H9 (cell line): ENCODE measurements at regions not wholly inside any gene's neighbourhood (a gene's known extent, or its start where the extent isn't known, plus 50 kb on each side); places are given as distances from the start of the nearest gene placed in this dataset.

ENCODE experiments used
- DNase-seq: peaks from one replicate; pipeline ENCODE4 v3.0.0-alpha.2; 2017
- H2AFZ ChIP-seq: one replicate; pipeline ENCODE4 v1.6.1; 2013; ENCODE audit warnings: mild to moderate bottlenecking, low read length, control low read depth, moderate library complexity
- H2AK5ac ChIP-seq: 2 replicates; pipeline ENCODE4 v1.6.1; 2013; ENCODE audit warnings: low read length, control low read depth, mixed read lengths; ENCODE audit not compliant: insufficient read length
- H2BK120ac ChIP-seq: one replicate; pipeline ENCODE4 v1.6.1; 2013; ENCODE audit warnings: low read depth, mild to moderate bottlenecking, low read length, control low read depth, inconsistent platforms; ENCODE audit not compliant: poor library complexity, severe bottlenecking
- H2BK12ac ChIP-seq: 2 replicates; pipeline ENCODE4 v1.6.1; 2013; ENCODE audit warnings: low read length, control low read depth, mixed read lengths, low read depth; ENCODE audit not compliant: insufficient read length
- H2BK15ac ChIP-seq: 2 replicates; pipeline ENCODE4 v1.6.1; 2013; ENCODE audit warnings: low read depth, low read length, control low read depth
- H2BK20ac ChIP-seq: one replicate; pipeline ENCODE4 v1.6.1; 2013; ENCODE audit warnings: low read depth, mild to moderate bottlenecking, low read length, control low read depth, inconsistent platforms; ENCODE audit not compliant: poor library complexity, severe bottlenecking
- H2BK5ac ChIP-seq: 2 replicates; pipeline ENCODE4 v1.6.1; 2013; ENCODE audit warnings: low read length, control low read depth, mixed read lengths; ENCODE audit not compliant: insufficient read length
- H3K14ac ChIP-seq: 2 replicates; pipeline ENCODE4 v1.6.1; 2013; ENCODE audit warnings: low read length, control low read depth; ENCODE audit not compliant: insufficient read depth
- H3K18ac ChIP-seq: 2 replicates; pipeline ENCODE4 v1.6.1; 2013; ENCODE audit warnings: low read depth, mild to moderate bottlenecking, mixed read lengths, low read length, control low read depth; ENCODE audit not compliant: insufficient read length
- H3K23ac ChIP-seq: 2 replicates; pipeline ENCODE4 v1.6.1; 2013; ENCODE audit warnings: low read length, control low read depth, mixed read lengths, low read depth; ENCODE audit not compliant: insufficient read length
- H3K23me2 ChIP-seq: 2 replicates; pipeline ENCODE4 v1.6.1; 2013; ENCODE audit warnings: low read depth, mild to moderate bottlenecking, mixed read lengths, low read length, control low read depth; ENCODE audit not compliant: insufficient read length, poor library complexity, severe bottlenecking
- H3K27ac ChIP-seq: 2 replicates; pipeline ENCODE4 v1.5.1; 2013; ENCODE audit warnings: low read length, control low read depth, mixed read lengths, low read depth; ENCODE audit not compliant: insufficient read length
- H3K27me3 ChIP-seq: 2 replicates; pipeline ENCODE4 v1.6.1; 2013; ENCODE audit warnings: low read length, control low read depth, inconsistent platforms; ENCODE audit not compliant: insufficient read depth
- H3K4ac ChIP-seq: 2 replicates; pipeline ENCODE4 v1.6.1; 2013; ENCODE audit warnings: low read depth, mild to moderate bottlenecking, control low read depth, inconsistent platforms, low read length, moderate library complexity
- H3K4me1 ChIP-seq: 2 replicates; pipeline ENCODE4 v1.6.1; 2013; ENCODE audit warnings: low read length, control low read depth, inconsistent platforms; ENCODE audit not compliant: insufficient read depth
- H3K4me2 ChIP-seq: 2 replicates; pipeline ENCODE4 v1.6.1; 2013; ENCODE audit warnings: low read length, control low read depth, mixed read lengths; ENCODE audit not compliant: insufficient read length, insufficient read depth
- H3K56ac ChIP-seq: 2 replicates; pipeline ENCODE4 v1.6.1; 2013; ENCODE audit warnings: low read depth, mild to moderate bottlenecking, mixed read lengths, low read length, control low read depth; ENCODE audit not compliant: insufficient read length
- H3K79me1 ChIP-seq: 2 replicates; pipeline ENCODE4 v1.6.1; 2013; ENCODE audit warnings: low read depth, mild to moderate bottlenecking, moderate library complexity, low read length, control low read depth, inconsistent platforms; ENCODE audit not compliant: insufficient read depth, poor library complexity, severe bottlenecking
- H3K79me2 ChIP-seq: 2 replicates; pipeline ENCODE4 v1.6.1; 2013; ENCODE audit warnings: low read length, control low read depth, inconsistent platforms; ENCODE audit not compliant: insufficient read depth
- H3K9ac ChIP-seq: 2 replicates; pipeline ENCODE4 v1.6.1; 2013; ENCODE audit warnings: low read length, control low read depth, mixed read lengths; ENCODE audit not compliant: insufficient read length; ENCODE audit errors: extremely low read depth
- H3K9me3 ChIP-seq: one replicate; pipeline ENCODE4 v1.6.1; 2013; ENCODE audit warnings: low read depth, low read length, inconsistent platforms; ENCODE audit not compliant: control insufficient read depth
- H3T11ph ChIP-seq: one replicate; pipeline ENCODE4 v1.6.1; 2013; ENCODE audit warnings: mild to moderate bottlenecking, low read length, control low read depth, inconsistent platforms
- H4K20me1 ChIP-seq: one replicate; pipeline ENCODE4 v1.6.1; 2013; ENCODE audit not compliant: control insufficient read depth, insufficient read length, insufficient read depth
- H4K5ac ChIP-seq: 2 replicates; pipeline ENCODE4 v1.6.1; 2013; ENCODE audit warnings: low read depth, mild to moderate bottlenecking, mixed read lengths, low read length, control low read depth; ENCODE audit not compliant: insufficient read length
- H4K8ac ChIP-seq: replicated peaks from 2 replicates; pipeline ENCODE4 v1.6.1; 2013; ENCODE audit warnings: low read length, control low read depth, mixed read lengths, low read depth; ENCODE audit not compliant: insufficient read length
- H4K91ac ChIP-seq: 2 replicates; pipeline ENCODE4 v1.6.1; 2013; ENCODE audit warnings: low read depth, mild to moderate bottlenecking, moderate library complexity, mixed read lengths, low read length, control low read depth; ENCODE audit not compliant: insufficient read length
- H3K27ac Mint-ChIP-seq, 3 experiments: 2 replicates in 2 of 3; 3 replicates in 1 of 3; pipeline ENCODE4 v1.8.0; 2020 to 2021; ENCODE audit warnings: mixed read lengths in 3 of 3, mild to moderate bottlenecking in 1 of 3, moderate library complexity in 1 of 3
- H3K27me3 Mint-ChIP-seq: 2 replicates; pipeline ENCODE4 v1.8.0; 2021; ENCODE audit warnings: low read depth, mild to moderate bottlenecking, moderate library complexity, mixed read lengths
- H3K36me3 Mint-ChIP-seq, 3 experiments: 2 replicates in 2 of 3; 3 replicates in 1 of 3; pipeline ENCODE4 v1.8.0; 2020 to 2021; ENCODE audit warnings: low read depth in 3 of 3, mixed read lengths in 3 of 3; ENCODE audit not compliant: insufficient read depth in 1 of 3
- H3K4me1 Mint-ChIP-seq, 2 experiments: 2 replicates each; pipeline ENCODE4 v1.8.0; 2020; ENCODE audit warnings: mixed read lengths in 2 of 2
- H3K4me3 Mint-ChIP-seq, 2 experiments: 2 replicates in 1 of 2; 3 replicates in 1 of 2; pipeline ENCODE4 v1.8.0; 2020 to 2021; ENCODE audit warnings: mild to moderate bottlenecking in 2 of 2, mixed read lengths in 2 of 2, moderate library complexity in 1 of 2
- H3K9me3 Mint-ChIP-seq, 2 experiments: 2 replicates in 1 of 2; 3 replicates in 1 of 2; pipeline ENCODE4 v1.8.0; 2020; ENCODE audit warnings: mild to moderate bottlenecking in 2 of 2, mixed read lengths in 2 of 2, moderate library complexity in 1 of 2
- WGBS: extraction: QIAGEN DNeasy Blood & Tissue Kit; methylation state at CpG from one replicate; pipeline ENCODE4 v1.1.7; 2013; ENCODE audit warnings: missing lambda C conversion rate, low lambda C conversion rate, mixed read lengths; ENCODE audit not compliant: insufficient read length; ENCODE audit errors: extremely low coverage; 5-methylcytosine and 5-hydroxymethylcytosine counted together
- TF ChIP-seq, protein P1 (sequence below): fragments of 200-600 bp; sonication (generic); conservative IDR thresholded peaks from 3 replicates; pipeline ENCODE4 v1.8.0; 2021; ENCODE audit warnings: antibody characterized with exemption, mild to moderate bottlenecking

DNA sequence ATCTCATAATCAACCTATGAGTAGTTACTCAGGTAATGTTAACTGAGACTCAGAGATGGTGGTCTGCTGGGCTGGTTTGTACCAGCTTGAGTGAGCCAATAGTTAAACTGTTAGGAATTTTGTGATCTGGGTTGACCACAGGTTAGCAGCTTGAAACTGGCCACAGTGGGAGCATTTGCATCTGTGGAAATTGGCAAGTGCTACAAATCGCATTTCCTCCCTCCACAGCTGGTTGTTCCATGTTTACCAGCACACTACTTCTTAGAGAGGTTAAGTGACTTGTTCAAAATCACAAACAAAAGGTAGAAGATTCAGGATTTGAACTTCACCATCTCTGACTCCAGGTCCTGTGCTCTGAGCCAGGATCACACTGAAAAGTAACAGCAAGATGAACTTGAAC is 446.9 kb upstream of the CLINT1 start:
- H4K20me1 ChIP-seq, result no peaks in the 10 kb centered on the region
- H4K5ac ChIP-seq, result no peak overlapping the region

More for the DNA sequence above, 446.9 kb upstream of the CLINT1 start:
- Histone ChIP-seq H2BK5ac (no peak overlapping the region), H3K79me2 (no peaks in the 10 kb centered on the region), H3K23ac (no peak overlapping the region), H3K9me3 (no peaks in the 10 kb centered on the region), H2BK15ac (no peak overlapping the region), H3K27me3 (no peaks in the 10 kb centered on the region), H3K4me2 (no peak overlapping the region), H4K8ac (no peak overlapping the region), H2AFZ (no peak overlapping the region), H2BK120ac (no peak overlapping the region), H3K79me1 (no peaks in the 10 kb centered on the region), H3K4ac (no peak overlapping the region), H3K18ac (no peak overlapping the region), H3K56ac (no peak overlapping the region), H2BK12ac (no peak overlapping the region), H3T11ph (no peak overlapping the region), H3K9ac (no peak overlapping the region), H3K14ac (no peak overlapping the region), H2BK20ac (no peak overlapping the region), H3K23me2 (no peaks in the 10 kb centered on the region), H4K91ac (no peak overlapping the region), H3K4me1 (no peaks in the 10 kb centered on the region), H3K27ac (no peak overlapping the region), H2AK5ac (no peak overlapping the region)
- WGBS, result no CpG with 5 or more reads among the region's 1 CpG
- Mint-ChIP-seq H3K9me3 (peaks cover 3% of the 10 kb centered on the region in 2 experiments; a peak in 2 of 5 replicates), H3K36me3 (no peaks in the 10 kb centered on the region), H3K4me3 (no peak overlapping the region), H3K27me3 (no peaks in the 10 kb centered on the region), H3K4me1 (peaks cover 12 to 13% of the 10 kb centered on the region in 2 experiments), H3K27ac (no peak overlapping the region)
- DNase-seq, result no peak
- TF ChIP-seq, protein P1, sequence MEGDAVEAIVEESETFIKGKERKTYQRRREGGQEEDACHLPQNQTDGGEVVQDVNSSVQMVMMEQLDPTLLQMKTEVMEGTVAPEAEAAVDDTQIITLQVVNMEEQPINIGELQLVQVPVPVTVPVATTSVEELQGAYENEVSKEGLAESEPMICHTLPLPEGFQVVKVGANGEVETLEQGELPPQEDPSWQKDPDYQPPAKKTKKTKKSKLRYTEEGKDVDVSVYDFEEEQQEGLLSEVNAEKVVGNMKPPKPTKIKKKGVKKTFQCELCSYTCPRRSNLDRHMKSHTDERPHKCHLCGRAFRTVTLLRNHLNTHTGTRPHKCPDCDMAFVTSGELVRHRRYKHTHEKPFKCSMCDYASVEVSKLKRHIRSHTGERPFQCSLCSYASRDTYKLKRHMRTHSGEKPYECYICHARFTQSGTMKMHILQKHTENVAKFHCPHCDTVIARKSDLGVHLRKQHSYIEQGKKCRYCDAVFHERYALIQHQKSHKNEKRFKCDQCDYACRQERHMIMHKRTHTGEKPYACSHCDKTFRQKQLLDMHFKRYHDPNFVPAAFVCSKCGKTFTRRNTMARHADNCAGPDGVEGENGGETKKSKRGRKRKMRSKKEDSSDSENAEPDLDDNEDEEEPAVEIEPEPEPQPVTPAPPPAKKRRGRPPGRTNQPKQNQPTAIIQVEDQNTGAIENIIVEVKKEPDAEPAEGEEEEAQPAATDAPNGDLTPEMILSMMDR, result no peak
